GM12878 (cell line): ENCODE measurements at regions not wholly inside any gene's neighbourhood (a gene's known extent, or its start where the extent isn't known, plus 50 kb on each side); places are given as distances from the start of the nearest gene placed in this dataset.

Experiments used
- ATAC-seq: fragments of 200-7000 bp; cut with Tn5 transposase; 3 replicates; pipeline ENCODE4 v1.9.1; 2020; ENCODE audit warnings: mild to moderate bottlenecking, moderate library complexity
- BruUV-seq: library from RNA; stranded (reverse); fragments of 400-500 nt; replicated peaks from 2 replicates; lab custom pipeline; 2021; lab: Mats Ljungman, UMichigan
- CTCF ChIA-PET: fragments of 300-600 bp; sonication (Branson Sonifier 250); formaldehyde crosslinking; extraction: SDS; loops from one replicate; lab custom pipeline; 2021; ENCODE audit warnings: inconsistent platforms; lab: Yijun Ruan, JAX
- POLR2A ChIA-PET: fragments of 350-600 bp; formaldehyde crosslinking; extraction: SDS; loops from one replicate; lab custom pipeline; 2021; ENCODE audit warnings: inconsistent platforms; lab: Charles Lee
- RAD21 ChIA-PET: fragments of 300-600 bp; sonication (Branson Sonifier 250); formaldehyde crosslinking; loops from one replicate; lab custom pipeline; 2023; ENCODE audit warnings: antibody characterized with exemption; ENCODE audit not compliant: unreplicated experiment; lab: Charles Lee
- SMC1A ChIA-PET: fragments of 300-600 bp; sonication (Branson Sonifier 250); formaldehyde crosslinking; loops from one replicate; lab custom pipeline; 2023; ENCODE audit not compliant: unreplicated experiment, uncharacterized antibody; lab: Charles Lee
- DNase-seq: peaks from one replicate; pipeline ENCODE4 v3.0.0-alpha.2; 2011; ENCODE audit warnings: low read depth, low spot score
- FAIRE-seq: peaks from 3 replicates; lab custom pipeline; 2011; peaks lifted over from hg19 to GRCh38; lab: Jason Lieb, UNC
- H2AFZ ChIP-seq: 2 replicates; pipeline ENCODE4 v1.6.0; 2011; ENCODE audit warnings: low read depth, low read length, control low read depth; ENCODE audit not compliant: control insufficient read depth
- H3K27ac ChIP-seq: 2 replicates; pipeline ENCODE4 v1.5.1; 2011; ENCODE audit warnings: control low read depth; ENCODE audit not compliant: control insufficient read depth, insufficient read depth
- H3K27me3 ChIP-seq, 2 experiments: replicated peaks in 1 of 2; 2 replicates each; pipeline versions ENCODE4 v1.6.0 to v1.6.1; 2011; ENCODE audit warnings: low read length in 1 of 2; ENCODE audit not compliant: control insufficient read depth in 2 of 2, insufficient read depth in 2 of 2
- H3K36me3 ChIP-seq, 2 experiments: 2 replicates each; pipeline ENCODE4 v1.5.1; 2011; ENCODE audit warnings: low read length in 1 of 2; ENCODE audit not compliant: control insufficient read depth in 2 of 2, insufficient read depth in 2 of 2
- H3K4me1 ChIP-seq: 2 replicates; pipeline ENCODE4 v1.6.1; 2011; ENCODE audit warnings: mild to moderate bottlenecking, low read length, moderate library complexity, mixed read lengths; ENCODE audit not compliant: control insufficient read depth, insufficient read depth
- H3K4me2 ChIP-seq: 2 replicates; pipeline ENCODE4 v1.6.0; 2011; ENCODE audit warnings: control low read depth; ENCODE audit not compliant: control insufficient read depth, insufficient read depth
- H3K4me3 ChIP-seq: fragments of 200-600 bp; sonication (generic); 2 replicates; pipeline ENCODE4 v1.5.1; 2016
- H3K79me2 ChIP-seq: 2 replicates; pipeline ENCODE4 v1.6.0; 2011; ENCODE audit warnings: low read length; ENCODE audit not compliant: control insufficient read depth, insufficient read depth
- H3K9ac ChIP-seq: 2 replicates; pipeline ENCODE4 v1.8.0; 2011; ENCODE audit warnings: low read length, control low read depth, mixed read lengths; ENCODE audit not compliant: control insufficient read depth, insufficient read depth
- H3K9me3 ChIP-seq: replicated peaks from 3 replicates; pipeline ENCODE4 v1.5.1; 2011; ENCODE audit warnings: mild to moderate bottlenecking, low read length; ENCODE audit not compliant: control insufficient read depth, insufficient read depth
- H4K20me1 ChIP-seq: 2 replicates; pipeline ENCODE4 v1.6.0; 2011; ENCODE audit not compliant: control insufficient read depth, insufficient read depth
- E4F1 ChIP-seq: fragments of 450-650 bp; IDR thresholded peaks from 2 replicates; pipeline ENCODE4 v1.6.1; 2018; ENCODE audit warnings: borderline replicate concordance, mild to moderate bottlenecking; ENCODE audit not compliant: partially characterized antibody
- ELK1 ChIP-seq: IDR thresholded peaks from 2 replicates; pipeline ENCODE4 v1.6.1; 2012; ENCODE audit warnings: low read depth, low read length, improper control_type of control experiment
- GATAD2B ChIP-seq: fragments of 450-650 bp; conservative IDR thresholded peaks from 2 replicates; pipeline ENCODE4 v1.6.1; 2017; ENCODE audit warnings: low read depth, mild to moderate bottlenecking, moderate library complexity
- MXI1 ChIP-seq: fragments of 150-350 bp; IDR thresholded peaks from 2 replicates; pipeline ENCODE4 v1.6.1; 2011; ENCODE audit warnings: low read depth, mild to moderate bottlenecking, inconsistent platforms, low read length, improper control_type of control experiment
- NFXL1 ChIP-seq: fragments of 450-650 bp; IDR thresholded peaks from 2 replicates; pipeline ENCODE4 v1.6.1; 2017; ENCODE audit warnings: antibody characterized with exemption, mild to moderate bottlenecking, borderline replicate concordance
- NR2C2 ChIP-seq: IDR thresholded peaks from 2 replicates; pipeline ENCODE4 v1.6.1; 2011; ENCODE audit warnings: borderline replicate concordance, low read depth; ENCODE audit not compliant: control insufficient read depth, insufficient read length
- NRF1 ChIP-seq: conservative IDR thresholded peaks from 2 replicates; pipeline ENCODE4 v1.6.1; 2011; ENCODE audit warnings: mild to moderate bottlenecking, low read depth, low read length, improper control_type of control experiment
- RUNX3 ChIP-seq: IDR thresholded peaks from 2 replicates; pipeline ENCODE4 v1.6.1; 2012; ENCODE audit warnings: low read length, inconsistent platforms
- ZNF207 ChIP-seq: fragments of 450-650 bp; IDR thresholded peaks from 2 replicates; pipeline ENCODE4 v1.6.1; 2014; ENCODE audit warnings: antibody characterized with exemption, mild to moderate bottlenecking, borderline replicate concordance
- WGBS: methylation state at CpG from one replicate; pipeline ENCODE4 v1.1.6; 2016; ENCODE audit warnings: low lambda C conversion rate; ENCODE audit not compliant: insufficient replicate concordance, insufficient coverage; ENCODE audit errors: missing lambda C conversion rate; 5-methylcytosine and 5-hydroxymethylcytosine counted together
- in situ Hi-C: fragments of 300-500 bp; cut with MboI; formaldehyde crosslinking; loops from 9 replicates; pipeline ENCODE4 v1.14.3; 2018; ENCODE audit warnings: mixed read lengths
- intact Hi-C: fragments of 100-400 bp; cut with micrococcal nuclease; formaldehyde crosslinking; loops from one replicate; pipeline ENCODE4 v1.14.2; 2022; ENCODE audit not compliant: unreplicated experiment

DNA sequence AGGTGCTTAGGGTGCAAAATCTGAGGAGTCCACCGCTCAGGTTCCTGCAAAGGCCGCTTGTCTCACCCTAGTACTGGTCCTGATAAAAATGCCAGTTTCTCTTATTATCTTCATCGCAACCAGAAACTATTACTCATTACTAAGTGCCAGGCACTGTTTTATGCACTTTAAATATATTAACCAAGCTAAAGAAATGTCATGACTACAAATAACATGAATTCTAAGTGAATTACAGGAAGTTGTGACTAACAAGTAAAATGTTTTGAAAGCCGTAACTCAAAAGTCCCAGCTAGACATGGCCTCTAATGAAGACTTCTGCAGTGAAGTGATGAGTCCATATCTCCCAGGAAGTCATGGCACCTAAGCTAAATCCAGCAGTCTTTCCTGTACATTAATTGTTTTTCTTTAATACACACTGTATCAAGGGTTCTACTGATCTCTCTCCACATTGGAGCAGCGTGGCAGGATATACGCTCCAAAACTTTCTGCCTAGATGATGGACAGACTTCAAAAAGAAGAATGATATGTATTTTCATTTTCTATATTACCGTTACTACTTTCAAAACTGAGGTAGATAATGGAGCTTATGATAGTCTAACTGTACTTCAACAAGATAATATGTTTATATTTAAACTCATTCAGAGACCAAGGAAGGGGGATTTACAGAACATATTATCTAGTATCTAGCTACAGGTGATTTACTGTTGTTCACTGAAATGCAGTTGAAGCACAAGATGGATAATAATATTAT, 117.3 kb upstream of the ARID2 start:
- no peak overlapping the region for H3K4me3 ChIP-seq
- WGBS: 10% methylated on average over 7 of the region's 7 CpGs
- no peak overlapping the region for H3K9ac ChIP-seq
- in situ Hi-C loops (no loop called here), intact Hi-C loops (no loop called here)
- SMC1A ChIA-PET: interaction anchor here (0.6 to 0.9 kb wide), 3 partner anchors 10 to 73 kb away, joined by 3 to 4 read pairs (median 4); no protein-coding TSS in a partner anchor
- no peak for DNase-seq
- H3K79me2 ChIP-seq: no peaks in the 10 kb centered on the region
- H3K27me3 ChIP-seq: no peaks in the 10 kb centered on the region; a peak in 2 of 4 replicates
- TF ChIP-seq NR2C2 (no peak), NFXL1 (no peak), GATAD2B (no peak), ZNF207 (no peak), MXI1 (no peak)
- H2AFZ ChIP-seq: no peak overlapping the region; the same call in 1 of the 2 replicates
- CTCF ChIA-PET: interaction anchor here (1.1 kb wide), 1 partner anchor 18 kb away, joined by 4 read pairs; no protein-coding TSS in a partner anchor
- POLR2A ChIA-PET: no interaction called here
- no peak overlapping the region for H3K27ac ChIP-seq
- H3K9me3 ChIP-seq: no peaks in the 10 kb centered on the region; the same call in 2 of the 3 replicates
- no peaks in the 10 kb centered on the region for H4K20me1 ChIP-seq
- no peak overlapping the region for H3K4me2 ChIP-seq
- ATAC-seq: no peak
- RAD21 ChIA-PET: no interaction called here
- FAIRE-seq: no peak
- BruUV-seq: no TSS peak
- H3K4me1 ChIP-seq: no peaks in the 10 kb centered on the region
- H3K36me3 ChIP-seq: no peaks in the 10 kb centered on the region

DNA sequence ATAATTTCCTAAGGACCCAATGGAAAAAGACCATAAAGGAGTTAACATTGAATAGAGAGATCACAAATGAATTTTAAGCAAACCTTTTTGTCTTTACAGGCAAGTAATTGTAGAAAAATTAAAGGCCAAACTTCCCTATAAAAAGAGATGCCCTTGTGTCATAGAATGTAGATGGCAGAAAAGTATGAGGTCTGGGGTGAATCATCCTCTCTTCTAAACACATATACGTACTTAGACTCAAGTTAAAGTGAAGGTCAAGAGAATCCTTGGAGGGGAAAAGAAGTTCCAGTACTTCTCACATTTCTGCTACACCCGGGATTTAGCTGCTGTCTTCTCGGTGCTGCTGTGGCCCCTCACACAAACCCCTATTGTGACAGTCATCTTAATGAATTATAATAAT, 116.2 kb upstream of the ARID2 start:
- Histone ChIP-seq H3K9me3 (no peaks in the 10 kb centered on the region), H3K36me3 (no peaks in the 10 kb centered on the region), H3K9ac (no peak overlapping the region), H3K4me2 (no peak overlapping the region), H3K27me3 (no peaks in the 10 kb centered on the region; a peak in 2 of 4 replicates), H3K27ac (no peak overlapping the region), H4K20me1 (no peaks in the 10 kb centered on the region), H3K4me3 (no peak overlapping the region), H3K79me2 (no peaks in the 10 kb centered on the region), H3K4me1 (no peaks in the 10 kb centered on the region), H2AFZ (no peak overlapping the region)
- in situ Hi-C loops: no loop called here
- ChIA-PET CTCF (no interaction called here), POLR2A (no interaction called here), RAD21 (no interaction called here), SMC1A (interaction anchor here (1.4 kb wide), 1 partner anchor 14 kb away, joined by 4 read pairs; no protein-coding TSS in a partner anchor)
- FAIRE-seq (no peak), DNase-seq (no peak), ATAC-seq (no peak)
- intact Hi-C loops: no loop called here
- BruUV-seq: no TSS peak
- WGBS: 87% methylated on average over 3 of the region's 3 CpGs
- TF ChIP-seq RUNX3: no peak
- no peak for TF ChIP-seq E4F1
- no peak for TF ChIP-seq NRF1
- TF ChIP-seq ELK1: no peak
